ENCODE measurements at regions not wholly inside any gene's neighbourhood (a gene's known extent, or its start where the extent isn't known, plus 50 kb on each side); places are given as distances from the start of the nearest gene placed in this dataset.

GRCh38 chr19:28948566-28948965 lies 264.4 kb downstream of the UQCRFS1 start:
- TF ChIP-seq POLR2A (IDR thresholded peaks at IDR 0.05) (no peak), CTCF (IDR thresholded peaks at IDR 0.05) (no peak)
